ENCODE measurements at regions not wholly inside any gene's neighbourhood (a gene's known extent, or its start where the extent isn't known, plus 50 kb on each side); places are given as distances from the start of the nearest gene placed in this dataset.

DNA sequence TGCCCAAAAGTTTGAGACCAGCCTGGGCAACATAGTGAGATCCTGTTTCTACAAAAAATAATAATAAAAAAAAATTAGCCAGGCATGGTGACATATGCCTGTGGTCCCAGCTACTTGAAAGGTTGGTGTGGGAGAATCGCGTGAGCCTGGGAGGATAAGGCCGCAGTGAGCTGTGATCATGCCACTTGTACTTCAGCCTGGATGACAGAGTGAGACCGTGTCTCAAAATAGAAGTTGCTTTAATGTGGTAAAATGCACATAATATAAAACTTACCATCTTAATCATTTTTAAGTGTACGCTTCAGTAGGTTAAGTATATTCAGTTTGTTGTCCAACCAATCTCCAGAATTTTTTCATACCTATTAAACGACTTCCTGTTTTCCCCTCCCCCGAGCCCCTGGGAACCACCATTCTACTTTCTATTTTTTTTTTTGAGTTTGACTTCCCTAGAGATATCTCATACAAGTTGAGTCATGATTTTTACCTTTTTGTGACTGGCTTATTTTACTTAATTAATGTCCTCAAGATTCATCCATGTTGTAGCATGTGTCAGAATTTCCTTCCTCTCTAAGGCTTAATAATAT lies 120.1 kb upstream of the POC5 start:
- TF ChIP-seq, protein P1, sequence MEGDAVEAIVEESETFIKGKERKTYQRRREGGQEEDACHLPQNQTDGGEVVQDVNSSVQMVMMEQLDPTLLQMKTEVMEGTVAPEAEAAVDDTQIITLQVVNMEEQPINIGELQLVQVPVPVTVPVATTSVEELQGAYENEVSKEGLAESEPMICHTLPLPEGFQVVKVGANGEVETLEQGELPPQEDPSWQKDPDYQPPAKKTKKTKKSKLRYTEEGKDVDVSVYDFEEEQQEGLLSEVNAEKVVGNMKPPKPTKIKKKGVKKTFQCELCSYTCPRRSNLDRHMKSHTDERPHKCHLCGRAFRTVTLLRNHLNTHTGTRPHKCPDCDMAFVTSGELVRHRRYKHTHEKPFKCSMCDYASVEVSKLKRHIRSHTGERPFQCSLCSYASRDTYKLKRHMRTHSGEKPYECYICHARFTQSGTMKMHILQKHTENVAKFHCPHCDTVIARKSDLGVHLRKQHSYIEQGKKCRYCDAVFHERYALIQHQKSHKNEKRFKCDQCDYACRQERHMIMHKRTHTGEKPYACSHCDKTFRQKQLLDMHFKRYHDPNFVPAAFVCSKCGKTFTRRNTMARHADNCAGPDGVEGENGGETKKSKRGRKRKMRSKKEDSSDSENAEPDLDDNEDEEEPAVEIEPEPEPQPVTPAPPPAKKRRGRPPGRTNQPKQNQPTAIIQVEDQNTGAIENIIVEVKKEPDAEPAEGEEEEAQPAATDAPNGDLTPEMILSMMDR (IDR thresholded peaks at IDR 0.05 in 8 of 11, conservative IDR thresholded peaks at IDR 0.05 in 3 of 11), result no peak
- no peak for TF ChIP-seq POLR2AphosphoS5 (IDR thresholded peaks at IDR 0.05)
